ENCODE measurements at regions not wholly inside any gene's neighbourhood (a gene's known extent, or its start where the extent isn't known, plus 50 kb on each side); places are given as distances from the start of the nearest gene placed in this dataset.

GRCh38 chr10:78357141-78358063, 323.7 kb downstream of the RPS24 start:
- Histone ChIP-seq H3K9me3 (ENCODE audit: insufficient read depth, low read depth, low read length) (no peaks in the 10 kb centered on the region), H3K27me3 (ENCODE audit: insufficient read depth, low read length) (0 out of 2 replicates have a peak, but pooled peaks cover 3% of the 10 kb centered on the region), H3K4me3 (ENCODE audit: low read length) (peak overlapping the region; percentile 12; the same call in 1 of the 2 replicates), H3K9ac (ENCODE audit: low read depth, low read length) (peak overlapping the region; percentile 48; the same call in 1 of the 2 replicates), H3K36me3 (ENCODE audit: insufficient read depth, low read length) (no peaks in the 10 kb centered on the region), H3K27ac (ENCODE audit: low read depth, low read length) (peak overlapping the region; percentile 63), H3K4me1 (ENCODE audit: insufficient read depth, low read length) (peaks cover 34% of the 10 kb centered on the region)
- 58% methylated on average over 14 of the region's 16 CpGs for WGBS

GRCh38 chr10:78358351-78358750, 324.7 kb downstream of the RPS24 start:
- Histone ChIP-seq H3K9me3 (ENCODE audit: insufficient read depth, low read depth, low read length) (no peaks in the 10 kb centered on the region), H3K9ac (ENCODE audit: low read depth, low read length) (no peak overlapping the region), H3K4me1 (ENCODE audit: insufficient read depth, low read length) (peaks cover 34% of the 10 kb centered on the region), H3K27me3 (ENCODE audit: insufficient read depth, low read length) (0 out of 2 replicates have a peak, but pooled peaks cover 3% of the 10 kb centered on the region), H3K36me3 (ENCODE audit: insufficient read depth, low read length) (no peaks in the 10 kb centered on the region), H3K27ac (ENCODE audit: low read depth, low read length) (no peak overlapping the region), H3K4me3 (ENCODE audit: low read length) (no peak overlapping the region)
- 90% methylated on average over 5 of the region's 5 CpGs for WGBS

- 94% methylated on average over 5 of the region's 5 CpGs for WGBS
- no peak overlapping the region for H3K4me3 ChIP-seq (ENCODE audit: low read length)
These were observed 325.3 kb downstream of the RPS24 start for GRCh38 chr10:78358982-78359381.

GRCh38 chr10:78359640-78360091, 326.0 kb downstream of the RPS24 start:
- 44% methylated on average over 9 of the region's 9 CpGs for WGBS

More at GRCh38 chr10:78358982-78359381, 325.3 kb downstream of the RPS24 start:
- no peak overlapping the region for H3K9ac ChIP-seq (ENCODE audit: low read depth, low read length)
- no peak overlapping the region for H3K27ac ChIP-seq (ENCODE audit: low read depth, low read length)
- no peaks in the 10 kb centered on the region for H3K9me3 ChIP-seq (ENCODE audit: insufficient read depth, low read depth, low read length)
- no peaks in the 10 kb centered on the region for H3K36me3 ChIP-seq (ENCODE audit: insufficient read depth, low read length)
- peaks cover 34% of the 10 kb centered on the region for H3K4me1 ChIP-seq (ENCODE audit: insufficient read depth, low read length)
- H3K27me3 ChIP-seq (ENCODE audit: insufficient read depth, low read length), result 0 out of 2 replicates have a peak, but pooled peaks cover 3% of the 10 kb centered on the region

GRCh38 chr10:78360284-78360683, 326.6 kb downstream of the RPS24 start:
- Histone ChIP-seq H3K4me1 (ENCODE audit: insufficient read depth, low read length) (peaks cover 34% of the 10 kb centered on the region), H3K4me3 (ENCODE audit: low read length) (no peak overlapping the region), H3K9me3 (ENCODE audit: insufficient read depth, low read depth, low read length) (no peaks in the 10 kb centered on the region), H3K9ac (ENCODE audit: low read depth, low read length) (no peak overlapping the region), H3K27me3 (ENCODE audit: insufficient read depth, low read length) (0 out of 2 replicates have a peak, but pooled peaks cover 3% of the 10 kb centered on the region), H3K36me3 (ENCODE audit: insufficient read depth, low read length) (no peaks in the 10 kb centered on the region), H3K27ac (ENCODE audit: low read depth, low read length) (no peak overlapping the region)
- 85% methylated on average over 6 of the region's 6 CpGs for WGBS

More at GRCh38 chr10:78359640-78360091, 326.0 kb downstream of the RPS24 start:
- Histone ChIP-seq H3K27me3 (ENCODE audit: insufficient read depth, low read length) (0 out of 2 replicates have a peak, but pooled peaks cover 3% of the 10 kb centered on the region), H3K36me3 (ENCODE audit: insufficient read depth, low read length) (no peaks in the 10 kb centered on the region), H3K27ac (ENCODE audit: low read depth, low read length) (no peak overlapping the region), H3K9me3 (ENCODE audit: insufficient read depth, low read depth, low read length) (no peaks in the 10 kb centered on the region), H3K4me1 (ENCODE audit: insufficient read depth, low read length) (peaks cover 34% of the 10 kb centered on the region), H3K9ac (ENCODE audit: low read depth, low read length) (no peak overlapping the region), H3K4me3 (ENCODE audit: low read length) (no peak overlapping the region)

- H3K27ac ChIP-seq (ENCODE audit: low read depth, low read length), result no peak overlapping the region
- 0 out of 2 replicates have a peak, but pooled peaks cover 3% of the 10 kb centered on the region for H3K27me3 ChIP-seq (ENCODE audit: insufficient read depth, low read length)
- no peaks in the 10 kb centered on the region for H3K9me3 ChIP-seq (ENCODE audit: insufficient read depth, low read depth, low read length)
- H3K36me3 ChIP-seq (ENCODE audit: insufficient read depth, low read length), result no peaks in the 10 kb centered on the region
- H3K4me1 ChIP-seq (ENCODE audit: insufficient read depth, low read length), result peaks cover 32% of the 10 kb centered on the region
- WGBS, result 91% methylated on average over 3 of the region's 3 CpGs
- no peak overlapping the region for H3K4me3 ChIP-seq (ENCODE audit: low read length)
- H3K9ac ChIP-seq (ENCODE audit: low read depth, low read length), result no peak overlapping the region
These were observed 327.4 kb downstream of the RPS24 start for GRCh38 chr10:78361031-78361430.

GRCh38 chr10:78362406-78363022, 328.9 kb downstream of the RPS24 start:
- Histone ChIP-seq H3K9ac (ENCODE audit: low read depth, low read length) (no peak overlapping the region), H3K4me3 (ENCODE audit: low read length) (no peak overlapping the region), H3K4me1 (ENCODE audit: insufficient read depth, low read length) (peaks cover 22% of the 10 kb centered on the region), H3K36me3 (ENCODE audit: insufficient read depth, low read length) (no peaks in the 10 kb centered on the region), H3K27me3 (ENCODE audit: insufficient read depth, low read length) (0 out of 2 replicates have a peak, but pooled peaks cover 3% of the 10 kb centered on the region), H3K27ac (ENCODE audit: low read depth, low read length) (no peak overlapping the region), H3K9me3 (ENCODE audit: insufficient read depth, low read depth, low read length) (no peaks in the 10 kb centered on the region)
- WGBS, result 79% methylated on average over 10 of the region's 10 CpGs

- H3K36me3 ChIP-seq (ENCODE audit: insufficient read depth, low read length), result no peaks in the 10 kb centered on the region
- H3K4me3 ChIP-seq (ENCODE audit: low read length), result no peak overlapping the region
- no peaks in the 10 kb centered on the region for H3K9me3 ChIP-seq (ENCODE audit: insufficient read depth, low read depth, low read length)
- H3K27me3 ChIP-seq (ENCODE audit: insufficient read depth, low read length), result 0 out of 2 replicates have a peak, but pooled peaks cover 3% of the 10 kb centered on the region
- H3K9ac ChIP-seq (ENCODE audit: low read depth, low read length), result no peak overlapping the region
- WGBS, result 96% methylated on average over 4 of the region's 4 CpGs
- peaks cover 15% of the 10 kb centered on the region for H3K4me1 ChIP-seq (ENCODE audit: insufficient read depth, low read length)
- H3K27ac ChIP-seq (ENCODE audit: low read depth, low read length), result no peak overlapping the region
These were observed 329.5 kb downstream of the RPS24 start for GRCh38 chr10:78363190-78363589.

GRCh38 chr10:78365694-78366093, 332.0 kb downstream of the RPS24 start:
- Histone ChIP-seq H3K9me3 (ENCODE audit: insufficient read depth, low read depth, low read length) (no peaks in the 10 kb centered on the region), H3K36me3 (ENCODE audit: insufficient read depth, low read length) (no peaks in the 10 kb centered on the region), H3K4me1 (ENCODE audit: insufficient read depth, low read length) (peaks cover 5% of the 10 kb centered on the region; the same call in 1 of the 2 replicates), H3K27me3 (ENCODE audit: insufficient read depth, low read length) (no peaks in the 10 kb centered on the region), H3K27ac (ENCODE audit: low read depth, low read length) (no peak overlapping the region), H3K9ac (ENCODE audit: low read depth, low read length) (no peak overlapping the region), H3K4me3 (ENCODE audit: low read length) (no peak overlapping the region)
- 82% methylated on average over 4 of the region's 4 CpGs for WGBS

GRCh38 chr10:78366663-78367411, 333.2 kb downstream of the RPS24 start:
- Histone ChIP-seq H3K9ac (ENCODE audit: low read depth, low read length) (no peak overlapping the region), H3K36me3 (ENCODE audit: insufficient read depth, low read length) (no peaks in the 10 kb centered on the region), H3K9me3 (ENCODE audit: insufficient read depth, low read depth, low read length) (no peaks in the 10 kb centered on the region), H3K27ac (ENCODE audit: low read depth, low read length) (no peak overlapping the region), H3K27me3 (ENCODE audit: insufficient read depth, low read length) (no peaks in the 10 kb centered on the region), H3K4me1 (ENCODE audit: insufficient read depth, low read length) (peaks cover 5% of the 10 kb centered on the region; the same call in 1 of the 2 replicates), H3K4me3 (ENCODE audit: low read length) (no peak overlapping the region)
- 61% methylated on average over 15 of the region's 15 CpGs for WGBS

Data from HUES64 (cell line).